SKM-1 treated with dmso at 0.1 percent for 144 hours (cell line): ENCODE measurements at regions not wholly inside any gene's neighbourhood (a gene's known extent, or its start where the extent isn't known, plus 50 kb on each side); places are given as distances from the start of the nearest gene placed in this dataset.

Experiments used
- DNase-seq: peaks from one replicate; lab custom pipeline; 2025; ENCODE audit not compliant: unreplicated experiment; lab: John Stamatoyannopoulos, UW

- no peak for DNase-seq
These were observed 438.7 kb upstream of the SALL3 start for GRCh38 chr18:78540636-78541529.

- DNase-seq, result no peak
These were observed 437.4 kb upstream of the SALL3 start for GRCh38 chr18:78542204-78542603.

- DNase-seq, result no peak
These were observed 436.4 kb upstream of the SALL3 start for GRCh38 chr18:78543201-78543725.

GRCh38 chr18:78546281-78546680 is 433.3 kb upstream of the SALL3 start:
- DNase-seq, result no peak

GRCh38 chr18:78547817-78548216 is 431.8 kb upstream of the SALL3 start:
- DNase-seq, result no peak

- no peak for DNase-seq
These were observed 431.2 kb upstream of the SALL3 start for GRCh38 chr18:78548261-78549058.

GRCh38 chr18:78549971-78550370 is 429.6 kb upstream of the SALL3 start:
- no peak for DNase-seq

GRCh38 chr18:78554944-78555608 is 424.5 kb upstream of the SALL3 start:
- DNase-seq, result no peak

GRCh38 chr18:78557371-78557770 is 422.2 kb upstream of the SALL3 start:
- no peak for DNase-seq

- no peak for DNase-seq
These were observed 421.4 kb upstream of the SALL3 start for GRCh38 chr18:78558101-78558810.

- DNase-seq, result no peak
These were observed 420.7 kb upstream of the SALL3 start for GRCh38 chr18:78558948-78559347.

GRCh38 chr18:78559584-78559983 is 420.0 kb upstream of the SALL3 start:
- DNase-seq, result no peak

GRCh38 chr18:78561757-78562510 is 417.7 kb upstream of the SALL3 start:
- no peak for DNase-seq

GRCh38 chr18:78562531-78562961 is 417.1 kb upstream of the SALL3 start:
- DNase-seq, result no peak

GRCh38 chr18:78563110-78563509 is 416.5 kb upstream of the SALL3 start:
- no peak for DNase-seq

GRCh38 chr18:78564030-78564429 is 415.6 kb upstream of the SALL3 start:
- DNase-seq, result no peak

- DNase-seq, result no peak
These were observed 415.1 kb upstream of the SALL3 start for GRCh38 chr18:78564518-78564917.

- no peak for DNase-seq
These were observed 414.4 kb upstream of the SALL3 start for GRCh38 chr18:78565240-78565639.

GRCh38 chr18:78566065-78566464 is 413.6 kb upstream of the SALL3 start:
- DNase-seq, result no peak

- no peak for DNase-seq
These were observed 412.9 kb upstream of the SALL3 start for GRCh38 chr18:78566720-78567119.
